ENCODE measurements at regions not wholly inside any gene's neighbourhood (a gene's known extent, or its start where the extent isn't known, plus 50 kb on each side); places are given as distances from the start of the nearest gene placed in this dataset.

DNA sequence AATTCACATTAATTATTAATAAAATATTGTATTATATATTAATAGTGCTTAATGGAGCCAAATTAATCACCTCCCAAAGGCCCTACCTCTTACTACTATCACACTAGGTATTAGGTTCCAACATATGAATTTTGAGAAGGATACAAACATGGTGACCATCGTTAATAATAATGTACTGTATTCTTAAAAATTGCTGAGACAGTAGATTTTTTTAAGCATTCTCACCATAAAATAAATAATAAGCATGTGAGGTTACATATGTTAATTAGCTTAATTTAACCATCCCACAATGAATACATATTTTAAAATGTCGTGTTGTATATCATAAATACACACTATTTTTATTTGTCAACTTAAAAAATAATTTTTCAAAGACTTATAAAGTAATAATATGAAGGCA, 299.2 kb upstream of the NR5A2 start:
- no peak for ATAC-seq
- no peaks in the 10 kb centered on the region for H3K36me3 ChIP-seq (replicated peaks in 1 of 2; ENCODE audit: control insufficient read depth in 1 of 2, insufficient read depth in 2 of 2, low read length in 2 of 2)
- no peak for FAIRE-seq

More for the DNA sequence above, 299.2 kb upstream of the NR5A2 start:
- ChIA-PET CTCF (ENCODE audit: low intra/inter-chr PET ratio, low total read pairs) (no interaction called here), POLR2A (no interaction called here)
- in situ Hi-C loops (cut with HindIII; ENCODE audit: extremely low pct_ligation_motif_present, low pct_unique_long_range_greater_than_20kb) = no loop called here
- Histone ChIP-seq H3K27me3 (ENCODE audit: control insufficient read depth in 1 of 2, insufficient read depth in 2 of 2, low read length in 2 of 2) (no peaks in the 10 kb centered on the region), H3K79me2 (ENCODE audit: insufficient read depth, low read length) (no peaks in the 10 kb centered on the region), H3K4me2 (ENCODE audit: low read depth, low read length) (no peak overlapping the region), H3K4me3 (replicated peaks in 1 of 3; ENCODE audit: insufficient read depth in 1 of 3, low read depth in 2 of 3, low read length in 3 of 3) (no peak overlapping the region), H3K9me3 (ENCODE audit: low read length) (no peaks in the 10 kb centered on the region), H3K9ac (ENCODE audit: insufficient read depth, low read depth, low read length) (no peak overlapping the region), H3K4me1 (ENCODE audit: insufficient read depth, low read length) (no peaks in the 10 kb centered on the region), H4K20me1 (ENCODE audit: insufficient read depth, low read length) (no peaks in the 10 kb centered on the region), H2AFZ (ENCODE audit: low read length) (no peak overlapping the region), H3K27ac (ENCODE audit: extremely low read length, insufficient read depth, low read length) (no peak overlapping the region)
- no TSS peak for BruUV-seq (replicated peaks)
- TF ChIP-seq MAFF (IDR thresholded peaks at IDR 0.05; ENCODE audit: low read depth, low read length) (peak; percentile 65; the same call in 1 of the 2 replicates), ZNF644 (CRISPR knock-in tag; IDR thresholded peaks at IDR 0.05; ENCODE audit: low read depth) (no peak), SMC3 (IDR thresholded peaks at IDR 0.05; ENCODE audit: low read length) (no peak), ZFYVE20 (CRISPR knock-in tag; IDR thresholded peaks at IDR 0.05; ENCODE audit: borderline replicate concordance, low read depth) (no peak), ZNF792 (CRISPR knock-in tag; IDR thresholded peaks at IDR 0.05) (no peak), SATB2 (CRISPR knock-in tag; IDR thresholded peaks at IDR 0.05) (no peak), SMAD9 (CRISPR knock-in tag; IDR thresholded peaks at IDR 0.05) (no peak), ZKSCAN5 (CRISPR knock-in tag; IDR thresholded peaks at IDR 0.05) (no peak), ZNF34 (CRISPR knock-in tag; IDR thresholded peaks at IDR 0.05; ENCODE audit: borderline replicate concordance) (no peak), MAFK (conservative IDR thresholded peaks at IDR 0.05 in 1 of 2, IDR thresholded peaks at IDR 0.05 in 1 of 2; ENCODE audit: low read length in 2 of 2) (peak; percentile 59 to 83; a peak in 3 of 4 replicates)
- TF ChIP-seq, protein P1, sequence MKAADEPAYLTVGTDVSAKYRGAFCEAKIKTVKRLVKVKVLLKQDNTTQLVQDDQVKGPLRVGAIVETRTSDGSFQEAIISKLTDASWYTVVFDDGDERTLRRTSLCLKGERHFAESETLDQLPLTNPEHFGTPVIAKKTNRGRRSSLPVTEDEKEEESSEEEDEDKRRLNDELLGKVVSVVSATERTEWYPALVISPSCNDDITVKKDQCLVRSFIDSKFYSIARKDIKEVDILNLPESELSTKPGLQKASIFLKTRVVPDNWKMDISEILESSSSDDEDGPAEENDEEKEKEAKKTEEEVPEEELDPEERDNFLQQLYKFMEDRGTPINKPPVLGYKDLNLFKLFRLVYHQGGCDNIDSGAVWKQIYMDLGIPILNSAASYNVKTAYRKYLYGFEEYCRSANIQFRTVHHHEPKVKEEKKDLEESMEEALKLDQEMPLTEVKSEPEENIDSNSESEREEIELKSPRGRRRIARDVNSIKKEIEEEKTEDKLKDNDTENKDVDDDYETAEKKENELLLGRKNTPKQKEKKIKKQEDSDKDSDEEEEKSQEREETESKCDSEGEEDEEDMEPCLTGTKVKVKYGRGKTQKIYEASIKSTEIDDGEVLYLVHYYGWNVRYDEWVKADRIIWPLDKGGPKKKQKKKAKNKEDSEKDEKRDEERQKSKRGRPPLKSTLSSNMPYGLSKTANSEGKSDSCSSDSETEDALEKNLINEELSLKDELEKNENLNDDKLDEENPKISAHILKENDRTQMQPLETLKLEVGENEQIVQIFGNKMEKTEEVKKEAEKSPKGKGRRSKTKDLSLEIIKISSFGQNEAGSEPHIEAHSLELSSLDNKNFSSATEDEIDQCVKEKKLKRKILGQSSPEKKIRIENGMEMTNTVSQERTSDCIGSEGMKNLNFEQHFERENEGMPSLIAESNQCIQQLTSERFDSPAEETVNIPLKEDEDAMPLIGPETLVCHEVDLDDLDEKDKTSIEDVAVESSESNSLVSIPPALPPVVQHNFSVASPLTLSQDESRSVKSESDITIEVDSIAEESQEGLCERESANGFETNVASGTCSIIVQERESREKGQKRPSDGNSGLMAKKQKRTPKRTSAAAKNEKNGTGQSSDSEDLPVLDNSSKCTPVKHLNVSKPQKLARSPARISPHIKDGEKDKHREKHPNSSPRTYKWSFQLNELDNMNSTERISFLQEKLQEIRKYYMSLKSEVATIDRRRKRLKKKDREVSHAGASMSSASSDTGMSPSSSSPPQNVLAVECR (CRISPR knock-in tag; IDR thresholded peaks at IDR 0.05; ENCODE audit: borderline replicate concordance) = no peak
- TF ChIP-seq, protein P2, sequence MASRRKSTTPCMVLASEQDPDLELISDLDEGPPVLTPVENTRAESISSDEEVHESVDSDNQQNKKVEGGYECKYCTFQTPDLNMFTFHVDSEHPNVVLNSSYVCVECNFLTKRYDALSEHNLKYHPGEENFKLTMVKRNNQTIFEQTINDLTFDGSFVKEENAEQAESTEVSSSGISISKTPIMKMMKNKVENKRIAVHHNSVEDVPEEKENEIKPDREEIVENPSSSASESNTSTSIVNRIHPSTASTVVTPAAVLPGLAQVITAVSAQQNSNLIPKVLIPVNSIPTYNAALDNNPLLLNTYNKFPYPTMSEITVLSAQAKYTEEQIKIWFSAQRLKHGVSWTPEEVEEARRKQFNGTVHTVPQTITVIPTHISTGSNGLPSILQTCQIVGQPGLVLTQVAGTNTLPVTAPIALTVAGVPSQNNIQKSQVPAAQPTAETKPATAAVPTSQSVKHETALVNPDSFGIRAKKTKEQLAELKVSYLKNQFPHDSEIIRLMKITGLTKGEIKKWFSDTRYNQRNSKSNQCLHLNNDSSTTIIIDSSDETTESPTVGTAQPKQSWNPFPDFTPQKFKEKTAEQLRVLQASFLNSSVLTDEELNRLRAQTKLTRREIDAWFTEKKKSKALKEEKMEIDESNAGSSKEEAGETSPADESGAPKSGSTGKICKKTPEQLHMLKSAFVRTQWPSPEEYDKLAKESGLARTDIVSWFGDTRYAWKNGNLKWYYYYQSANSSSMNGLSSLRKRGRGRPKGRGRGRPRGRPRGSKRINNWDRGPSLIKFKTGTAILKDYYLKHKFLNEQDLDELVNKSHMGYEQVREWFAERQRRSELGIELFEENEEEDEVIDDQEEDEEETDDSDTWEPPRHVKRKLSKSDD (CRISPR knock-in tag; IDR thresholded peaks at IDR 0.05; ENCODE audit: low read depth) = no peak
- TF ChIP-seq, protein P3, sequence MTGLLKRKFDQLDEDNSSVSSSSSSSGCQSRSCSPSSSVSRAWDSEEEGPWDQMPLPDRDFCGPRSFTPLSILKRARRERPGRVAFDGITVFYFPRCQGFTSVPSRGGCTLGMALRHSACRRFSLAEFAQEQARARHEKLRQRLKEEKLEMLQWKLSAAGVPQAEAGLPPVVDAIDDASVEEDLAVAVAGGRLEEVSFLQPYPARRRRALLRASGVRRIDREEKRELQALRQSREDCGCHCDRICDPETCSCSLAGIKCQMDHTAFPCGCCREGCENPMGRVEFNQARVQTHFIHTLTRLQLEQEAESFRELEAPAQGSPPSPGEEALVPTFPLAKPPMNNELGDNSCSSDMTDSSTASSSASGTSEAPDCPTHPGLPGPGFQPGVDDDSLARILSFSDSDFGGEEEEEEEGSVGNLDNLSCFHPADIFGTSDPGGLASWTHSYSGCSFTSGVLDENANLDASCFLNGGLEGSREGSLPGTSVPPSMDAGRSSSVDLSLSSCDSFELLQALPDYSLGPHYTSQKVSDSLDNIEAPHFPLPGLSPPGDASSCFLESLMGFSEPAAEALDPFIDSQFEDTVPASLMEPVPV (CRISPR knock-in tag; IDR thresholded peaks at IDR 0.05) = no peak
- WGBS (ENCODE audit: low lambda C conversion rate) = 1% methylated on average over 2 of the region's 2 CpGs
- no peak for DNase-seq (ENCODE audit: low spot score)
- intact Hi-C loops (cut with micrococcal nuclease; ENCODE audit: unreplicated experiment) = no loop called here
